Kidney capillary endothelial cell (primary cell): ENCODE measurements at regions not wholly inside any gene's neighbourhood (a gene's known extent, or its start where the extent isn't known, plus 50 kb on each side); places are given as distances from the start of the nearest gene placed in this dataset.
"Not testable (repeated sequence)": the region's sequence is repeated elsewhere in the genome, so short reads cannot be mapped to it uniquely, and the experiment has no call there.

Experiments
- DNase-seq: peaks from one replicate; pipeline ENCODE4 v3.0.0-alpha.2; 2018; ENCODE audit warnings: low spot score

DNA sequence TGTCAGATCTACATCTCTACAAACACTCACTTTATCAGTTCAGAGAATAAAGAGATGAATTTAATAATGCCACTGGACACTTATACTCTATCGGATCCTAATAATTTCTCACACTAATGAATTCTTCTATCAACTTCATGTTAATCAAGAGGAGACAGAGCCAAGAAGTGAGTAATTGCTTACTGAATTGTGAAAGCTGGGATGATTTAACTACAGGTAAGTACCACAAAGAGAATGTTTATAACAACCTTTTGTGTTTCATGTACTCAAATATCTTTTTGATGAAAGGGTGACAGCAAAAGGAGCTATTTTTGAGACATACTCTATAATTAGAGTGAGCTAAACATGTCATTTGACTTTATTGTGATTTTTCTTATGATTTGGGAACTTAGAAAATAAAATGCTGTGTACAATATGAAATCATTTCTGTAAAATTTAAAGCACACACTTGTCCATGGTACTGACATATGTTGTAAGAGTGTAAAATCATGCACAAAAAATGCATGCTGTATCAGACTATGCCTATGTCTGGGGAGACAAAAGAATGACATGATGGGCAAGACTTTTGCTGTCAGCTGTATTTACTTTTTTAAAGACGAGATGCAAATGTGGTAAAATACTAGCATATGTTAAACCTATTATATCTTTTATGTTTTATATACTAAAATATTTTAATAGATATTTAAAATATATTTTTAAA lies 361.2 kb downstream of the CCER1 start:
- DNase-seq, result no peak

DNA sequence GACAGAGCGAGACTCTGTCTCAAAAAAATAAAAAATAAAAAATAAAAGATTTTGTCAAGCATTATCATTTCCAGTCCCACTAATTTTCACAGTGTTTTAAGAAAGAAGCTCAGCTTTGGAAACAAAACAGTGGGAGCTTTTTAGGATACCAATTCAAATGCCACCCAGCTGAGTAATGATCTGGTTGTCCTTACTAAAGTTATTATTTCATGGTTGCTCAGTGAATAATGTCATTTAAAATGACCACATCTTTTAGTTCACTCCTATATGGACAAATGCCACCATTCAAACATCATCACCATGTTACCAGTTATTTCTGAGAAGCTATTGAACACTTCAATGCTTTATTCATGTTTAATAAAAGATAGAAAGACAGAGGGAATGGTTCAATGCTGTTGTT lies 365.0 kb downstream of the CCER1 start:
- DNase-seq, result no peak

DNA sequence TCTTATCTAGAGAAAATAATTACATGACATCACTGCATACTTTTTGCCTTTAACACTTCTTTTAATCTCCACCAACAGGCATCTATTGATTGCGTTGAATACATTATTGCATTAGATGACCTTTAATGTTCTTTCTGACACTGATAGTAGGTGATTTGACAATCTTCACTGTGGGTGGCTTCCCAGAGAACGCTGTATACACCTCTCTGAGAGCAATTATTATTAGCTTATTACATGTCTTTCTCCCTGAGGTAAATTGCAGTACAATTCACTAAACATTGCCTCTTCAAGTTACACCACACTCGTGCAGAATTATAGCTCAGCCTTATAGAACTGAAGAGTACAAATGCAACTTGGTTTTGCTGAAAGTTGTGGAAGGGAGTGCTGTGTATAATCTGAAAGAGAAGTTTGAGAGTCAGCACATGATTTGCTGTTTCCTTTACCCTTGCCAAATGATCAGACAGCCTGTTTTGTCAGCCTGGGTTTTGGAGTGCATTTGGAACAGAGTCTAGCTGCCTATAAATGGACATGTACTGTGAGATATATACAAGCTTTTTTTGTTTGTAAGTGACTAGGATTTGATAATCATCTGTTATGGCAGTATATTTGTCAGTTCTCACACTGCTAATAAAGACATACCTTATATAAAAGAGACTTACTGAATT lies 369.2 kb downstream of the CCER1 start:
- DNase-seq, result no peak

DNA sequence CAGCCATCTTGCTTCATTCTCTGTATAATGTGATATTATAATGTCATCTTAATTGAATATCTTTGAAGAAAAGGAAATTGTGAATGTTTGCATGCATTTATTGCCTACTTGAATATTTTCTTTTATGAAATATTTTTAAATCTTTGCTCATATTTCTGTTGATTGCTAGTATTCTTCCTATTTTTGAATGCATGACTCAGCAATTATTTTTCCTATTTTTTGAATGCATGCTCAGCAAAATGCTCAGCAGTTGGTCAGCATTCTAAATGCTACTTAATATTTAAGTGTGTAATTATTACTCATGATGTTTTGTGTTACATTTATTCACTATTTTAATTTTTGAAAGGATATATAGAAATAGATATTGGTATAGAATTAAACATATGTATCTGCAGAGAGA lies 378.3 kb downstream of the CCER1 start:
- DNase-seq, result no peak

DNA sequence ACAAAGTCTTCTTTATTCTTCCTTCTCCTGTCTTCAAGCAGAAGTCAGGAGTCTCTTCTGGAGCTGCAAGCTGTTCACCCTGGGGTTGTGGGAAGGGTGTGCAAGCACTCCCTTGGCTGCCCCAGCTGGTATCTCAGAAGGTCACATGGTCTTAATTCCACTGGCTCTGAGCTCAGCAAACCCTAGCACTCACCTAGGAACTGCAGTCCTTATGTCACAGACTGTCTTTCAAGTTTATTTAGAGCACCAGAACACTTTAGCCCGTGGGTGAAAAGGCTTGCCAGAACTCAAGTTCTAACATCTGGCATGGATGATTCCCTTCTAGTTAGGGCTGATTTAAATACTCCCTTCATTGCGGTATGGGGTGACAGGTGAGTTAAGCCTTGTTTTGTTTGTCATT lies 379.0 kb downstream of the CCER1 start:
- no peak for DNase-seq

DNA sequence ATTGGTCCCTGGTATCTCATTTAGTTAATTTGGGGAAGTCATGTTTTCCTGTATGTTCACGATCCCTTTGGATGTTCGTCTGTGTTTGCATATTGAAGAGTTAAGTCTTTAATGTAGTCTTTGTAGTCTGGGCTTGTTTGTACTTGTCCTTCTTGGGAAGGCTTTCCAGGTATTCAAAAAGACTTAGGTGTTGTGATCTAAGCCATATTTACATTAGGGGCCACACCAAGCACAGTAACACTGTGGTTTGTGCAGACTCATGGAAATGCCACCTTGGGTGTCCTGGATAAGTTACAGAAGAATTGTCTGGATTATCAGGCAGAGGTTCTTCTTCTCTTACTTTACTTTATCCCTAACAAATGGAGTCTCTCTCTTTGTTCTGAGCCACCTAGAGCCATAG lies 380.3 kb downstream of the CCER1 start:
- no peak for DNase-seq

DNA sequence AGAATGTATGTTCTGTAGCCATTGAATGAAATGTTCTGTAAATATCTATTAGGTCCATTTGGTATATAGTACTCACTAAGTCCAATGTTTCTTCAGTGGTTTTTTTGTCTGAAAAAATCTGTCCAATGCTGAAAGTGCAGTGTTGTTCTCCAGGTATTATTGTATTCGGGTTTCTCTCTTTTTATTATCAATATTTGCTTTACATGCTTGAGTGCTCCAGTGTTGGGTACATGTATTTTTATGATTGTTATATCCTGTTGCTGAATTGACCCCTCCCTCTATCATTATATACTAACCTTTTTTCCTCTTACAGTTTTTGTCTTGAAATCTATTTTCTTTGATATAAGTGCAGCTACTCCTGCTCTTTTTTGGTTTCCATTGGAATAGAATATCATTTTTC lies 382.2 kb downstream of the CCER1 start:
- no peak for DNase-seq

DNA sequence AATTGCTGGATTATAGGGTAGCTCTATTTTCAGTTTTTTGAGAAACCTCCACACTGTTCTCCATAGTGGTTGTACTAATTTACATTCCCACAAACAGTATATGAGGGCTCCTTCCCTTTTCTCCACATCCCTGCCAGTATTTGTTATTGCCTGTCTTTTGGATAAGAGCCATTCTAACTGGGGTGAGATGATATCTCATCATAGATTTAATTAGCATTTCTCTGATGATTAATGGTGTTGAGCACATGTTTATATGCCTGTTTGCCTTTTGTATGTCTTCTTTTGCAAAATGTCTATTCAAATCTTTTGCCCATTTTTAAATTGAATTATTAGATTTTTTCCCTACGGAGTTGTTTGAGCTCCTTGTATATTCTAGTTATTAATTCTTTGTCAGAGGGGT lies 385.3 kb downstream of the CCER1 start:
- no peak for DNase-seq

DNA sequence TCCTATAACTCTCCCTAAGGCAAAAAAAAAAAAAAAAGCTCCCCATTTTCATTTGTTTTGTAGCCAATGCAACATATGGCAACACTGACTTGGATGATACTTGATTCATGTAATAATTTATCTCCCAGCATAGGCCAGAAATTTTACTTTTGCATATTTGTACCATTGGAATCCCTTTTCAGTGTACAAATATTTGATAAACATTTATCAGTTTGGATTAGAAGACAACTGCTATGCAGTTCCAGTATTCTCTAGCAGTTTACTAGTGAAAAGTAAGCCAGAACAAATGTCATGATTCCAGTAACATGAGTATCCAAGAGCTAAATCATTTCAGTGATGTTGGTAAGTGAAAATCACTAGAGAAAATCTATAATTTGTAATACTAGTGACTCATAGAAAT lies 392.3 kb downstream of the CCER1 start:
- DNase-seq, result no peak

DNA sequence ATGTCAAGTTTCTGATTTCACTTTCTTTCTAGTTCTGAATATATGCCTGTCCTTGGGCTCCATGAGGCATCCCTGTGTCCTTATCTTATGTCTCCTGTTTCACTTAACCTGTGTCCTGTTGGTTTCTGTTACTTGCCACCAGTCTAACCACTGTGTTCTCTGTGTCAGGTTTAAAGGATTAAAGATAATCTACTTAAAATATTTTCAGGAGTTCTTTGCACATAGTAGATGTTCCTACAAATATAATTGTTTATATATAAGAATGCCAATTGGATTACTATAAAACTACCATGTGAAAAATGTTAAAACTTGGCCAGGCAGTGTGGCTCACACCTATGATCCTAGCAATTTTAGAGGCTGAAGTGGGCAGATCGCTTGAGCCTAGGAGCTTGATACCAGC lies 406.4 kb downstream of the CCER1 start:
- DNase-seq, result no peak

DNA sequence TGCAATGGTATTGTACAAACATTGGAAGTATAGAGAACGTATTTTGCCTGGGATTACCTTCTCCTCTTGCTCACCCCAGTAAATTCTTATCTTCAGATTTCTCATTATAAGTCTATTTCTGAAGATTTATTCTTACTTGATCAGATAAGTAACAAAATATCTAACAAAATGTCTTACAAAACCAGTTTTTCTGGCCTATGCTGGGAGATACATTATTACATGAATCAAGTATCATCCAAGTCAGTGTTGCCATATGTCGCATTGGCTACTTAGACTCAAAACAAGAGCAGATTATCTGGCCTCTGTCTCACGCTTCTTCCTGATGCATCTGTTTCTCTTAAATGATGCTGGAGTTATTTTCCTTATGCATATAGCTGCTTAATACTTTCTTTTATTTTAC lies 408.5 kb downstream of the CCER1 start:
- DNase-seq, result no peak

DNA sequence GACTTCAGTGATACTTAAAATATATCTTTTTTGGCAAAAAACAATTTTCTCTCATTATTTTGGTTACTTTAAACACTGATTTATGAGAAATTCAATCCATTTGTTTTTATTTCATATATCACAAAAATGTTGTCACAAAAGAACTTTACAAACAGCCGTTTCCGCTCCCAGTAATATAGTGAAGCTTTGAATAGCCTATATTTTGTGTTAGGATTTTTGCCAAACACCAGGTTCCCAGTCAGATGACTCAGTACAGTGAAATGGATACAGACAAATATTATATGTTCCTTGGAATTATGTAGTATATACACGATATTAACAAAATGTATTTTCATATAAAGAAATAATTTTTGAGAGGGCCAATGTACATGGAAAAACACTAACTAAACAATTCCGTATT lies 411.1 kb downstream of the CCER1 start:
- DNase-seq, result peak; percentile 46

DNA sequence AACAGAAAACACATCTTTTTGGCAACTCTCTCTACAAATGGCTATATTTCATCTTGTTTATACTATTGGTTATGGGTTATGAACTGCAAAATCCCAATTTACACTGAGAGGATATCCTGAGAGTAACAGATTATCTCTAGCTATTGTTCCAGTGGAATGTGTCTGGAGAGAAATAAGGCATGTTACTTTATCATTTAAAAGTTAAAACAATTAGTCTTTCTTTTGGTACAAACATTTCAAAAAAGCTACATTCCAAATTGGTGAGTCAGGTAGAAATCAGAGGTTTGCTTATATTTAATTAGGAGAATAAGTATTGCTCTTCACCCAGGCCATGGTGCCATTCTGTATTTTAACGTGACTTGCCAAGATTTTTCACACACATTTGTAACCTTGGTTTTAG lies 411.6 kb downstream of the CCER1 start:
- peak; percentile 79 for DNase-seq

DNA sequence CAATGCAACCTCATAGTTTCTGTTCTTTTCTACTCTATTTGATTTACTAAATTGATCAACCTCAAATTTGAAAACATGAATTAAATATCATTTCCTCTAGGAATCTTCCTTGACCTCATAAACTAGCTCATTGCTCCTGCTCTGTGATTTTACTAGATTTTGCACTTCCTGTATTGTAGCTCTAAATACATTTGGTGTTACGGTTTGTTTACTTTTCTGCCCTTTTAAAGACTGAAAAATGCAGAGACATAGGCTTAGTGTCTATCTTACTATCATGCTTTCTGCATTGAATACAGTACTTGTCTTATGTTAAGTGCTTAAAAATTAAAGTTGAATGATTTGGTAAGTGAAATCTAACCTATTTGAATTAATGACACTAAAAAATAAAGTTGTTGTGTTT lies 412.1 kb downstream of the CCER1 start:
- DNase-seq, result not testable (repeated sequence)

DNA sequence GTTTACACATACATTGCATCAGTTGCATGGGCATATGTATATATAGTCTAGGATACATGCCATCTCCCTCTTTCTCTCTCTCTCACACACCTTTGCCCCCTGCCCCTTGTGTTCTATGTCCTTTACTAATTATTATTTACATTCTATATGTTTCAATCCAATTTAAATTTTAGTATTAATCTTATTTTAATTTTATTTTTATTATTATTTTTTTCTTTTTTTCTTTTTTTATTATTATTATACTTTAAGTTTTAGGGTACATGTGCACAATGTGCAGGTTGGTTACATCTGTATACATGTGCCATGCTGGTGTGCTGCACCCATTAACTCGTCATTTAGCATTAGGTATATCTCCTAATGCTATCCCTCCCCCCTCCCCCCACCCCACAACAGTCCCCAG lies 421.1 kb downstream of the CCER1 start:
- not testable (repeated sequence) for DNase-seq

DNA sequence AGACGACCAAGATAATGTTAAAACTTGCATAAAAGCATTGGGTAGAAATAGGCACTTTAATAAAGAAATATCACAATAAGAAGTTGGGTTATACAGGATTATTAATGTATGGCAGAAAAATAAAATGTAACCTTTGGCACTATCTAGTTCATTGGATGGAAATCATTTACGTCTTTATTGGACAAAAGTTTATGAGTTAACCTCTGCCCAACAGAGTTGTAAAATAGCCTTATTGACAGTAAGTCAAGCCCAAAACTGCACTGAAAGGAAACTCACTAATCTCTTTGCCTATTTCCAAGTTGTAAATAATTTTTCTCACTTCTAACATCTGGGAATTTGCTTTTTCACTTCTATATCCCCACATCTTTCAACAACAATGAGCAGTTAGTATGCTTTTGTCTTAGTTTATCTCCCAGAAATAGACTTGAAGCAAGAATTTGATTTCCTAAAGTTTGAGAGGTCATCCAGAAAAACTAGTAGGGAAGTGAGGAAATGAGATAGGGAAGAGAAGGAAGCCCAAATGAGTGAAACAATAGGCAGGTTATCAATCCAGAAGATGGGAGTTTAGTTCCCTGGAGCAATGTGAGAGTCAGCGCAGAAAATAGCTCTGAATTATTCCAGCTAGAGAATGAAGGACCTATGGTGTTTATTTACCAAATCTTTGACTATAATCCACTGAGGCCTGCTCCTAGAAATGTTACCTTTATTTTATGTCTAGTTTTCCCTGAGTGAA lies 434.8 kb downstream of the CCER1 start:
- DNase-seq, result no peak

DNA sequence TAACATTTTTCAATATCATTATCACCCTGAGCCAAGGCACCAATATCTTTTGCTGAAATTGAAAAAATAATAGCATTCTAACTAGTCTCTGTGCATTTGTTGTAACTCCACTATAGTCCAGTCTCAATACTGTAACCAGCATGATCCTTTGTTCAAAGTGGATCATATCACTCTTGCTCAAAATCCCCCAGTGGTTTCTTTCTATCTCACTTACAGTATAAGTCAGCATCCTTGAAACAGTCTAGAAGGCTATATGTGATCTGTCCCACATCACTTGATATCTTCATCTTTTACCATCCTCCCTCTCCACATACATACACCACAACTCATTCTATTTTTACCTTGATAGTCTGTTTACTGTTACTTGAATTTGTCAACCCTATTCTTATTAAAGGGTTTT lies 435.7 kb downstream of the CCER1 start:
- no peak for DNase-seq

DNA sequence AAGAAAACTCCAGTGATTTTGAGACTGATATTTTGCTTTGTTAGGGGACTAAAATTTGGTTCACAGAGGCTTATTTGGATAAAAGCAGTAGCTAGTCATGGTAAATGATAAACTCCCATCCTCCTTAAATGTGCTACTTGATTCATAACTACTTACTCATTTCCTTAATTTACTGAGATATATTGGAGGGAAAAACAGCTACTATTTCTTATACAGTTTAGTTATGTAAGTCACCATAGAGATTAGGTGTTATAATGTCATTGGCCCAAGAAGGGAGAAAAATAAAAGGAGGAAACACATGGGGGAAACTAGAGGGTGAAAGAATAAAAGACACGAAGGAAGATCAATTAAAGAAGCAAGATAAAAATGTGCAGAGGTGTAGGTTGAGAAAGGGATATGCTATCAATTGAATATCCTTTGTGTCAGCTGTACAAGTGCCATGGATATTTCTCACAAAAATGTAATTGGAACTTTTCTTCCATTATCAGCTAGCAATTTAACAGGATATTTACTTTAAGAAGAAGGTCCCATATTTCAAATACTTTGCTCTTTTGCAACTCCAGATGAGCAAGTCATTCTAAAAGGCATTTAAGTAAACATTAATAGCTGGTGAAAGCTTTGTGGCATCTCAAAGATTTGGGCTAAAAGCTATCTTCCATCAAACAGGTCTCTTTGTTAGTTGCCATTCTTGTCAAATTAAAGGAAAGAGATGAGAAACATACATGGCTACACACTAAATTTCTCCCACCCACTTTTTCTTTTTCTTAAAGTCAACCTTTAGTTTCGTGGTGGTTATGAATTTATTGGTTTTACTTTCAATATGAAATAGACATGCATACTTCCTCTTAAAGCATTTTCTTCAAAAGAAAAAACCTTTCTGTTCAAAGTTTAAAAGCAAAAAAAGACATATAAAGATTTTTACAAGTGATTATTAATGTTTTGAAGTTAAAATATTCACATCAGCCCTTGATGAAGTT lies 439.5 kb downstream of the CCER1 start:
- DNase-seq, result peak; percentile 27

DNA sequence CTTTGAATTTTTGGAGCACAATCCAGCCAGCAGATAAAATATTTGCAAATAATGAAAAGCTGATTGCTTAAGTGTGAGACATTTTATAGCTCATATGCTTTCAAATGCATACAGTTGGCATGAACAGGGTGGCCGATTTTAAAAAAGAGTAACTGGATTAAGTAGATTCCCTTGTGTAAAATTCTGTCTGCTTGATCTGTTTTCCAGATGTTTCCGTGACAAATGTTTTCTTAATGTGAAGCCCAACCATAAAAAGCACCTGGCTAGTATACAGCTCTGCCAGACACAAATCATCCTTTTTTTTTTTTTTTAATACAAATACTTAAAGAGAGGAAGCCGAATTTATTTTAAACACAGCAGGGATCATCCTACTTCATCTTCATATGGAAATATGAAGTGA lies 440.7 kb downstream of the CCER1 start:
- no peak for DNase-seq

DNA sequence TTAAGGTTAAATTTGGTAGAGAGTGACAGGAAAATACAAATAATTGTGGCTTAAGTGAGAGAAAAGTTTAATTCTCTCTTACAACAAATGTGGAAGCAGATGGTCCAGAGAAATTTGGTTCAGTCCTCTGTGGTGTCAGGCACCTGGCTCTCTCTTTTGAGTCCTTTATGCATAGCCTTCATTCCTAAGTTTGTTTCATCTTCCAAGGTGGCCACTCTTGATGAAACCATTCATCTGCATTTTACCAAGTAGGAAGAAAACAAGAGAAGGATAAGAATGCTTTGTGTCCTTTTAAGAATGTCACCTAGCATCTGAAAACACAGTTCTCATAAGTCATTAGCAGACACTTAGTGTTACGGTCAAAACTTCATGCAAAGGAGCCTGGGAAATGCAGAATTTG lies 442.5 kb downstream of the CCER1 start:
- no peak for DNase-seq

DNA sequence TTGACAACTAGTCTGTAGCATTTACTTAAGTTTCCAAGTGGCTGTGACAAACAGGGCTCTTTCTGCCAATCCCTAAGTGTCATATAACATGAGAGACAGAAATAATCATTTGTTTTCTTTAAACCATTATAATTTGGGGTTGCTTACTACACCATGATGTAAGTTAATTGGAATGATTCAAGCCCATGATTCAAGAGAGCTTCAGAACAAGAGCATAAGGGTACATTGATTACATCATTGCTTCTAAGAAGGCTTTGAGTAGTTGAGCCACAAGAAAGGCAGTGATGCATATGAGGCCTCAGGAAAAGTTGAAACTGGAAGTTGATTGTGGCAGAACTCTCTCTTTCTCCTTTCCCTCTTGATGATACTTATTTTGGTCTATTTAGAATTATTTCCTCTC lies 444.0 kb downstream of the CCER1 start:
- no peak for DNase-seq

DNA sequence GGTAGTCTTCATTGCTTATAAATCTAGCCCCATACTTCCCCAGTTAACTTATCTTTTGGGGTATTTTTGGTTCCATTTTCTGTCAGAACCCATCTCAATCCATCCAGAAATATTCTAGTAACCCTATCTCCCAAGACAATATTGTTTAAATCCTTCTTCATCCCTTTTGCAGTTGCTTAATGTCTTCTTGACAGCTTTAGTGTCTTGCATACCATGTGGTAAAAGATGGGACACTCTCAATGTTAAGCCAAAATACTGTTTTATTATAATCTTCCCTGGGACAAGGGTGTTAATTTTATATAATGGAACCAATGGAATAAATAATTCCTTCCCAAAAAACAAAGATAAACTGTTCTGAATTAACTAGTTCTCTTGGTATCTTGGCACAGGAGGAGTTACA lies 450.2 kb downstream of the CCER1 start:
- no peak for DNase-seq
